Karpas-422 (cell line): ENCODE measurements at regions not wholly inside any gene's neighbourhood (a gene's known extent, or its start where the extent isn't known, plus 50 kb on each side); places are given as distances from the start of the nearest gene placed in this dataset.

ENCODE experiments used
- DNase-seq: peaks from one replicate; pipeline ENCODE4 v3.0.0-alpha.2; 2015
- H2AFZ ChIP-seq: fragments of 200-600 bp; sonication (generic); 2 replicates; pipeline ENCODE4 v1.6.1; 2014; ENCODE audit warnings: antibody characterized with exemption, low read length, mixed read lengths
- H3K27ac ChIP-seq: fragments of 200-600 bp; sonication (generic); 2 replicates; pipeline ENCODE4 v1.5.1; 2014; ENCODE audit warnings: mild to moderate bottlenecking, low read length, moderate library complexity
- H3K27me3 ChIP-seq: fragments of 200-600 bp; sonication (generic); 2 replicates; pipeline ENCODE4 v1.6.1; 2014; ENCODE audit warnings: low read length, mixed read lengths
- H3K36me3 ChIP-seq: fragments of 200-600 bp; sonication (generic); 2 replicates; pipeline ENCODE4 v1.6.1; 2014; ENCODE audit warnings: low read length, mixed read lengths; ENCODE audit not compliant: insufficient read depth
- H3K4me1 ChIP-seq: fragments of 200-600 bp; sonication (generic); 2 replicates; pipeline ENCODE4 v1.6.1; 2014; ENCODE audit warnings: mild to moderate bottlenecking, low read length, mixed read lengths
- H3K4me2 ChIP-seq: fragments of 200-600 bp; sonication (generic); 2 replicates; pipeline ENCODE4 v1.6.1; 2014; ENCODE audit warnings: low read length, low read depth, mild to moderate bottlenecking; ENCODE audit not compliant: poor library complexity, severe bottlenecking
- H3K4me3 ChIP-seq: fragments of 200-600 bp; sonication (generic); 2 replicates; pipeline ENCODE4 v1.5.1; 2014; ENCODE audit warnings: mild to moderate bottlenecking, antibody characterized with exemption, low read length, mixed read lengths
- H3K79me2 ChIP-seq: fragments of 200-600 bp; sonication (generic); 2 replicates; pipeline ENCODE4 v1.6.1; 2014; ENCODE audit warnings: mild to moderate bottlenecking, low read length, mixed read lengths
- H3K9ac ChIP-seq: fragments of 200-600 bp; sonication (generic); 2 replicates; pipeline ENCODE4 v1.6.0; 2014; ENCODE audit warnings: low read length
- H3K9me2 ChIP-seq: fragments of 200-600 bp; sonication (generic), shearing (Covaris generic); replicated peaks from 2 replicates; pipeline ENCODE4 v1.6.0; 2014; ENCODE audit warnings: mild to moderate bottlenecking, low read length, moderate library complexity; ENCODE audit not compliant: insufficient read depth
- H3K9me3 ChIP-seq: fragments of 300-700, 200-600 bp; sonication (generic); 2 replicates; pipeline ENCODE4 v1.6.1; 2014; ENCODE audit warnings: low read length, mixed read lengths
- H4K20me1 ChIP-seq: fragments of 200-600 bp; sonication (generic); 2 replicates; pipeline ENCODE4 v1.6.1; 2014; ENCODE audit warnings: mild to moderate bottlenecking, antibody characterized with exemption, low read length, low read depth; ENCODE audit not compliant: insufficient read depth

DNA sequence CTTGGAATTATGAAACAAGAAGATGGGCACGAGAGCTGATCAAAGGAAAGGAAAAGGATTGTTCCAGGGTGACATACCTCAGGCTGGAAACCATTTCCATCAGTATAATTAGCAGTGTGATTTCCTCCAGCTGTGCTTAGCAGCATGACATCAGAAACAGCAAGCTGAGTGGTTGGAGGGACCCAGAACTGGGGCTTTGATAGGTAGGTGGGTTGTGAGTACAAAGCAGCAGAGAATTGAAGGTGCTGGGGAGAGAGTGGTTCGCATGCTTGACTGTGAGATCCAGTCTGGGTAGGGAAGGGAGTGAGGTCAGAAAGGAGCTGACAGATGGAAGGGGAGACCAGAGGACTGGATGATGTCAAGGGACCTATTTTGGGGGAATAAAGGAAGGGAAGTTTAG lies 90.4 kb downstream of the CD164 start:
- Histone ChIP-seq H3K79me2 (no peaks in the 10 kb centered on the region), H3K27me3 (no peaks in the 10 kb centered on the region), H3K9me2 (no peaks in the 10 kb centered on the region), H3K27ac (no peak overlapping the region), H3K36me3 (no peaks in the 10 kb centered on the region), H3K4me1 (no peaks in the 10 kb centered on the region; the same call in 1 of the 2 replicates), H3K4me2 (no peak overlapping the region), H3K9ac (no peak overlapping the region), H3K4me3 (no peak overlapping the region), H3K9me3 (no peaks in the 10 kb centered on the region), H2AFZ (no peak overlapping the region), H4K20me1 (no peaks in the 10 kb centered on the region; the same call in 1 of the 2 replicates)
- no peak for DNase-seq

DNA sequence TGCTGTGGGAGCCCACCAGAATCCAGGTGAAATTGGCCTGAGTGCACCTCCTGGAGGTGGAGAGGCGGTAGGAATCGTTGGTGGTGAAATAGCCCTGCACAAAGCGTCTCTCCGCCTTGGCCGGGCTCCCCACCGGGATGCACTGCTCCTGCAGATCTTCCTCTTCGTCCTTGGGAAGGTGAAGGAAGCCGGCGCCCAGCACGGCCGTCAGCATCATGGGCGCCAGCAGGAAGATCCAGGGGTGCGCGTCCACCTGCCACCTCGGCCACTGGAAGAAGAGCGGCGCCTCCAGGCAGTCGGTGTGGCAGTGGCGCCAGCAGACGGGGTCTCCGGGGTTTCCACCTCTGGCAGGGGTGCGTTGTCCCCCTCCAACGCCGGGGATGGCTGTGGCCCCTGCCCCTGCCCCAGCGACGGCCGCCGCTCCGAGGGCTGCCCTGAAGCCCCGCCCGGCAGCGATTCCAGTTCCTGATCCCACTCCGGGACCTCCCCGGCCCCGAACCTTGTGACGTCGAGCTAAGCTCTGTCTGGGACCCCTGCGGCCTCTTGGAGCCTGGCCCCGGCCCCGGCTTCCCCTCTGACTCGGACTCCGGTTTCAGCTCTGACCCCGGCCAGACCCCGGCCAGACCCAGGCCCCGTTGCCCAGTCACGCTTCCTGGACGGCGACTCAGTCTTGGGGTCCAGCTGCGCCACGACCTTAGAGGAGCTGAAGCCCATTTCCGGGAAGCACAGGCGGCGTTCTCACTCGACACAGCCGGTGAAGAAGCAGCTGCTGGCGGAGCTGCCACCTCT lies 91.9 kb downstream of the CD164 start:
- H3K36me3 ChIP-seq: no peaks in the 10 kb centered on the region
- DNase-seq: no peak
- no peaks in the 10 kb centered on the region; the same call in 1 of the 2 replicates for H3K4me1 ChIP-seq
- no peaks in the 10 kb centered on the region for H3K79me2 ChIP-seq
- H2AFZ ChIP-seq: no peak overlapping the region
- no peak overlapping the region for H3K4me2 ChIP-seq
- no peaks in the 10 kb centered on the region for H3K9me2 ChIP-seq
- H3K27ac ChIP-seq: no peak overlapping the region
- no peaks in the 10 kb centered on the region for H4K20me1 ChIP-seq
- H3K9ac ChIP-seq: no peak overlapping the region
- H3K4me3 ChIP-seq: no peak overlapping the region
- no peaks in the 10 kb centered on the region for H3K27me3 ChIP-seq
- H3K9me3 ChIP-seq: no peaks in the 10 kb centered on the region

DNA sequence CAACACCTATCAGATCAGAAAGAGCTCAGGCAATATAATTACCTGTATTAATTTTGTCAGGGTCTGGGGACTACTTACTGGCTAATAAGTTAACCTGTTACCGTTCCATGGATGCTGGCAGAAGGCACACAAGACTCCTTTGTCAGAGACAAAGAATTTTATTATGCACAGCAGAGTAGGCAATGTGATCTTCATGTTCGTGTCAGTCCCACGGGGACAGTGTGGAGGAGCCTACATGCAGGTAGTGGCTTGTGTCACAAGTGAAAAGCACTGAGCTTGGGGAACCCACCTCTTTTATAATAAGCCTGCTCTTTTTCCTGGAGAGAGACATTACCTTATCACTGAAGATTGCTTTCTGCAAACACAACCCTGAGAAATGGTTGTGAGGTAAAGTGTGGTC lies 96.9 kb downstream of the CD164 start:
- H3K27ac ChIP-seq: no peak overlapping the region
- no peaks in the 10 kb centered on the region for H3K27me3 ChIP-seq
- no peak overlapping the region for H2AFZ ChIP-seq
- H3K9ac ChIP-seq: no peak overlapping the region
- H3K9me3 ChIP-seq: no peaks in the 10 kb centered on the region
- no peaks in the 10 kb centered on the region for H4K20me1 ChIP-seq
- H3K4me2 ChIP-seq: no peak overlapping the region
- H3K4me3 ChIP-seq: no peak overlapping the region
- no peaks in the 10 kb centered on the region for H3K36me3 ChIP-seq
- DNase-seq: no peak
- H3K9me2 ChIP-seq: no peaks in the 10 kb centered on the region; the same call in 1 of the 2 replicates
- no peaks in the 10 kb centered on the region for H3K79me2 ChIP-seq
- no peaks in the 10 kb centered on the region for H3K4me1 ChIP-seq

DNA sequence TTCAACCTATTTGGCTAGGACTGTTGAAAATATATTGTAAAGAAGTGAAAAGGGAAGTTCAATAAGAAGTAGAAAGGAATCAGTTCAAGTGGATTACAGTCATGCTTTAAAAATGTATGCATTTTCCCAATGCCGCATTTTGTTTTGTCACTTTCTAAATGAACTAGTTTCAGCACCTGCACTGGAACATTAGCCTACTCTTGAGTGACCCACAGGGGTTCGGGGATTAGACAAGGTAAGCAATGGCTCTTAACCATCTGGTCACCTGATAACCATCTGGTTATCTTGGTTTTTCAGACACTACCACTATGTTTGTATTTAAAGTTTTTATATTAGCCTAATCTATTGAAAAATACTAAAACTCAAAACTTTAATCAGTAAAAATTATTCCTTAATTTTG lies 97.6 kb downstream of the CD164 start:
- H3K79me2 ChIP-seq: no peaks in the 10 kb centered on the region
- no peaks in the 10 kb centered on the region; the same call in 1 of the 2 replicates for H3K9me2 ChIP-seq
- no peaks in the 10 kb centered on the region for H3K9me3 ChIP-seq
- DNase-seq: no peak
- no peak overlapping the region for H3K27ac ChIP-seq
- no peaks in the 10 kb centered on the region for H4K20me1 ChIP-seq
- H3K27me3 ChIP-seq: no peaks in the 10 kb centered on the region
- H3K9ac ChIP-seq: no peak overlapping the region
- no peak overlapping the region for H3K4me3 ChIP-seq
- no peak overlapping the region for H3K4me2 ChIP-seq
- no peaks in the 10 kb centered on the region for H3K36me3 ChIP-seq
- no peaks in the 10 kb centered on the region for H3K4me1 ChIP-seq
- no peak overlapping the region for H2AFZ ChIP-seq

DNA sequence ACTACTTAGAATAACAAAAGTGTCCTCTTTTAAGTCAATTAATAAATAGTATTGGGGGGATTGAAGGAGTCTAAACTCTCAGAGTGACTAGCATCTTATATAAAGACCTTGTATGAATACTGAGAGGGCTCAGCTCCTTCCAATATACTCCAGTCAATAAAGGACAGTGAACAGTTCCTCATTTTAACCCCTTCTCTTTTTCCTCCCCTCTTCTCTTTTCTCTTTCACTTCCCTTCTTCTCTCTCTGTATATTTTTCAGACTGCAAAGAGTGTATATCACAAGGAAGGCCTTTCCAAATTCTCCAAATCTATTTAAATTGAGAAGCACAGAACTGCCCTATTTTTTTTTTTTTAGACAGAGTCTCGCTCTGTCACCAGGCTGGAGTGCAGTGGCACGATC lies 99.5 kb downstream of the CD164 start:
- no peak overlapping the region for H2AFZ ChIP-seq
- H3K27ac ChIP-seq: no peak overlapping the region
- no peaks in the 10 kb centered on the region for H3K36me3 ChIP-seq
- DNase-seq: no peak
- H3K79me2 ChIP-seq: no peaks in the 10 kb centered on the region
- H3K4me2 ChIP-seq: no peak overlapping the region
- no peaks in the 10 kb centered on the region for H3K4me1 ChIP-seq
- H4K20me1 ChIP-seq: no peaks in the 10 kb centered on the region
- H3K9me2 ChIP-seq: no peaks in the 10 kb centered on the region; the same call in 1 of the 2 replicates
- no peak overlapping the region for H3K4me3 ChIP-seq
- H3K27me3 ChIP-seq: no peaks in the 10 kb centered on the region
- no peak overlapping the region for H3K9ac ChIP-seq
- no peaks in the 10 kb centered on the region for H3K9me3 ChIP-seq

DNA sequence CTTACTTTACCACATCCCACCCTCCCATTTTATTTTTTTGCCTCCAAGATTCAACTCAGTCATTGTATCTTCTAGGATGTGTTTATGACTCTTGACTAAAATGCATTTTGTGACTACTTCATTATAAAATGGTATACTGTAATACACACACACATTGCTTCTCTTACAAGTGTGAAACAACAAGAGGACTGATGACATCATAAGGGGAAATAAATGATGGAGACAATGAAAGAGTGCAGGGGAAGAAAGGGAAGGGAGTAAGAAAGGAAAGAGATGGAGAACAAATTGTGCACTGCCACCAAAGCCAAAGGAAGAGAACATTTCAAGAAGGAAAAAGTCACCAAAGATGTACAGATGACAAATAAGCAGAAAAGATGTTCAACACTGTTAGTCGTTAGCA lies 102.6 kb downstream of the CD164 start:
- Histone ChIP-seq H3K79me2 (no peaks in the 10 kb centered on the region), H3K27ac (no peak overlapping the region), H3K36me3 (no peaks in the 10 kb centered on the region), H3K4me3 (no peak overlapping the region), H3K9me2 (no peaks in the 10 kb centered on the region; the same call in 1 of the 2 replicates), H3K4me2 (no peak overlapping the region), H3K27me3 (no peaks in the 10 kb centered on the region), H4K20me1 (no peaks in the 10 kb centered on the region), H3K9me3 (no peaks in the 10 kb centered on the region), H3K4me1 (no peaks in the 10 kb centered on the region), H2AFZ (no peak overlapping the region), H3K9ac (no peak overlapping the region)
- DNase-seq: no peak

DNA sequence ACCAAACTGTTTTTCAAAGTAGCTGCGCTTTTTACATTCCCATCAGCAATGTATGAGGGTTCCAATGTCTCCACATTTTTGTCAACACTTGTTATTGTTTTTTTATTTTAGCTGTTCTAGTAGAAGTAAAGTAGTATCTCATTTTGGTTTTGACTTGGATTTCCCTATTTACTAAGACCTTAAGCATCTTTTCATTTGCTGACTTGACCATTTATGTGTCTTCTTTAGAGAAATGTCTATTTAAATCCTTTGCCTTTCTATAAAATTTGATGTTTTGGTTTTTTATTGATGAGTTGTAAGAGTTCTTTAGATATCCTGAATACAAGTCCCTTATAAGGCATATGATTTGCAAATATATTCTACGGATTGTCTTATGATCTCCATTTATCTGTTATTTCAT lies 110.6 kb downstream of the CD164 start:
- H3K27me3 ChIP-seq: no peaks in the 10 kb centered on the region
- no peaks in the 10 kb centered on the region for H3K9me2 ChIP-seq
- H3K4me2 ChIP-seq: no peak overlapping the region
- no peak overlapping the region for H2AFZ ChIP-seq
- no peaks in the 10 kb centered on the region for H3K79me2 ChIP-seq
- no peak overlapping the region for H3K4me3 ChIP-seq
- H3K9me3 ChIP-seq: no peaks in the 10 kb centered on the region
- H3K4me1 ChIP-seq: no peaks in the 10 kb centered on the region
- H4K20me1 ChIP-seq: no peaks in the 10 kb centered on the region
- H3K9ac ChIP-seq: no peak overlapping the region
- no peak overlapping the region for H3K27ac ChIP-seq
- no peaks in the 10 kb centered on the region for H3K36me3 ChIP-seq
- DNase-seq: no peak

DNA sequence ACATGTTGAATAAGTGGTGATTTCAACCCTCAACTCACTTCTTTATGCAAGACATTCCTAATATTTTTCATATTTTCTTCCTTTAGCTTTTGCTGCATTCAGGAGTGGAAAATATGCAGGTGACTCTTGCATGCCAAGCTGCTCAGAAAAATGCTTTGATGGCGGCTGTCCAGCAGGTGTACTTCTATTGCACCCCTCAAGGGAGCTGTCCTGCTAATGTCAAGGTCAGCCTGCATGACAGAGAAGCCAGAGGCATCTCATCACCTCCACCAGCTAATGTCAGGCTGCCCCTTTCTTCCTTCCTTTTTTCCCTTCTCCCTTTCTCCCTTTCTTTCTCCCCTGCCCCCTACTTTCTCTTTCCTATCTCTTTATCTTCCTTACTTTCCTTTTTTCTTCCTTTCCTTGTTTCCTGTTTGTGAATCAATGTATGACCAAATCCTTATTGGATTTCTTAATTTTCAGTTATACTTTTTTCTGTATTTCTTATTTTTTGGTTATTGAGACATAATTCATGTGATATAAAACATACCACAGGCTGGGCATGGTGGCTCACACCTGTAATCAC lies 112.2 kb downstream of the CD164 start:
- Histone ChIP-seq H3K4me3 (no peak overlapping the region), H3K79me2 (no peaks in the 10 kb centered on the region), H3K36me3 (no peaks in the 10 kb centered on the region), H3K9ac (no peak overlapping the region), H3K9me2 (no peaks in the 10 kb centered on the region), H3K27ac (no peak overlapping the region), H3K27me3 (no peaks in the 10 kb centered on the region), H3K4me1 (no peaks in the 10 kb centered on the region), H3K4me2 (no peak overlapping the region), H3K9me3 (no peaks in the 10 kb centered on the region), H4K20me1 (no peaks in the 10 kb centered on the region), H2AFZ (no peak overlapping the region)
- DNase-seq: no peak
